Gastrocnemius medialis (tissue), 4 donors: ENCODE measurements at regions not wholly inside any gene's neighbourhood (a gene's known extent, or its start where the extent isn't known, plus 50 kb on each side); places are given as distances from the start of the nearest gene placed in this dataset.

Source experiments
- ATAC-seq, 2 donors: fragments of 150-250 bp; one replicate each; pipeline ENCODE4 v1.9.1; 2016
- DNase-seq, 2 donors: peaks; one replicate each; pipeline ENCODE4 v3.0.0-alpha.2; 2019
- H3K27ac ChIP-seq, 4 donors: fragments of 200-600 bp; sonication (generic); 1 replicate in 1 of 4; 2 replicates in 3 of 4; pipeline ENCODE4 v1.5.1; 2016 to 2018; ENCODE audit warnings: mild to moderate bottlenecking in 2 of 4, moderate library complexity in 1 of 4
- H3K27me3 ChIP-seq, 3 donors: fragments of 200-600 bp; sonication (generic) in 2 of 3; 1 replicate in 1 of 3; 2 replicates in 2 of 3; pipeline versions ENCODE4 v1.5.1 to v1.6.0; 2016 to 2019; ENCODE audit warnings: mild to moderate bottlenecking in 1 of 3, moderate library complexity in 1 of 3
- H3K36me3 ChIP-seq, 2 donors: fragments of 200-600 bp; sonication (generic) in 1 of 2; one replicate each; pipeline ENCODE4 v1.5.1; 2017 to 2018
- H3K4me1 ChIP-seq, 2 donors: fragments of 200-600 bp; sonication (generic) in 1 of 2; one replicate each; pipeline ENCODE4 v1.5.1; 2016 to 2017; ENCODE audit warnings: mild to moderate bottlenecking in 2 of 2
- H3K4me3 ChIP-seq, 4 donors: fragments of 200-600 bp; sonication (generic) in 3 of 4; 1 replicate in 1 of 4; 2 replicates in 3 of 4; pipeline ENCODE4 v1.5.1; 2016 to 2019; ENCODE audit warnings: mild to moderate bottlenecking in 2 of 4
- H3K9me3 ChIP-seq, 3 donors: fragments of 200-600 bp; sonication (generic) in 2 of 3; 1 replicate in 1 of 3; 2 replicates in 2 of 3; pipeline ENCODE4 v1.5.1; 2016 to 2019
- POLR2A ChIP-seq, 2 donors: fragments of 450-650 bp; IDR thresholded peaks; one replicate each; pipeline ENCODE4 v1.6.1; 2017; ENCODE audit warnings: antibody characterized with exemption in 2 of 2, mild to moderate bottlenecking in 2 of 2, moderate library complexity in 2 of 2
- in situ Hi-C, 4 donors: fragments of 200-750 bp; cut with MboI; loops; one replicate each; pipeline versions ENCODE4 v1.15.0 to v1.8.0; 2017; ENCODE audit warnings: low sequenced_read_pairs in 4 of 4
- intact Hi-C: fragments of 100-400 bp; cut with DNase I; formaldehyde crosslinking; loops from one replicate; pipeline ENCODE4 v1.15.1; 2023; ENCODE audit warnings: low total_unique reads
- TF ChIP-seq, protein P1 (sequence below), 5 experiments: fragments of 450-650 bp in 3 of 5; fragments of 200-600 bp in 2 of 5; sonication (generic) in 2 of 5; IDR thresholded peaks in 4 of 5; conservative IDR thresholded peaks in 1 of 5; 1 replicate in 4 of 5; 2 replicates in 1 of 5; pipeline ENCODE4 v1.5.1; 2016 to 2019; ENCODE audit warnings: antibody characterized with exemption in 5 of 5, mild to moderate bottlenecking in 3 of 5, moderate library complexity in 3 of 5

DNA sequence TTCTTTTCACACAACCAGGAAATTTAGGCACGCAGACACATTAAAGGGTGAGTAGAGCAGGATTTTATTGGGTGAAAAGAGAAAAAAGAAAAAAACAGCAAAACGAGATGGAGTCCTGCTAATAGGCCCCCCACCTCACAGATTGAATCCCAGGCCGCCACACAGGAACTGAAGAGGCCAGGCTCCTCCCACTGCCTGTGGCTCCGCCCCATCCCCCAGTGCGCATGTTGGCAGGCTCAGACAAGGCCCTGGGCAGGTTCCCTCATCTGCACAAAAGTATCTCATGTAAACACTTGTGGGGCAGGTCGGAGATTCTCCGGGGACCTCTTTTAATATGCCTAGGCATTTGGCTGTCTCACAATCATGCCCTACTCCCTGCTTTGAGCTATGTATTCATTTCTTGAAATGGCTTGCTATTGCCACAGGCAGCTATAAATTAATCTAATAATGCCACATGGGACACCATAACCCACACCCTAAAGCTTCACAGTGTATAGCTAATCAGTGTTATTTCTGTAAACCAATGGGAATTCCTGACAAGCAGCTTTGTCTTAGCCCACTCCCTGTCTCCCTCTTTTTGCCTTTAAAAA is 76.2 kb upstream of the KIF5B start:
- in situ Hi-C loops, result no loop called here
- Histone ChIP-seq H3K36me3 (no peaks in the 10 kb centered on the region), H3K27me3 (no peaks in the 10 kb centered on the region), H3K9me3 (no peaks in the 10 kb centered on the region), H3K4me1 (no peaks in the 10 kb centered on the region), H3K27ac (no peak overlapping the region), H3K4me3 (no peak overlapping the region)
- DNase-seq, result no peak
- no peak for ATAC-seq
- intact Hi-C loops, result no loop called here
- TF ChIP-seq POLR2A (IDR thresholded peaks at IDR 0.05), result no peak
- TF ChIP-seq, protein P1, sequence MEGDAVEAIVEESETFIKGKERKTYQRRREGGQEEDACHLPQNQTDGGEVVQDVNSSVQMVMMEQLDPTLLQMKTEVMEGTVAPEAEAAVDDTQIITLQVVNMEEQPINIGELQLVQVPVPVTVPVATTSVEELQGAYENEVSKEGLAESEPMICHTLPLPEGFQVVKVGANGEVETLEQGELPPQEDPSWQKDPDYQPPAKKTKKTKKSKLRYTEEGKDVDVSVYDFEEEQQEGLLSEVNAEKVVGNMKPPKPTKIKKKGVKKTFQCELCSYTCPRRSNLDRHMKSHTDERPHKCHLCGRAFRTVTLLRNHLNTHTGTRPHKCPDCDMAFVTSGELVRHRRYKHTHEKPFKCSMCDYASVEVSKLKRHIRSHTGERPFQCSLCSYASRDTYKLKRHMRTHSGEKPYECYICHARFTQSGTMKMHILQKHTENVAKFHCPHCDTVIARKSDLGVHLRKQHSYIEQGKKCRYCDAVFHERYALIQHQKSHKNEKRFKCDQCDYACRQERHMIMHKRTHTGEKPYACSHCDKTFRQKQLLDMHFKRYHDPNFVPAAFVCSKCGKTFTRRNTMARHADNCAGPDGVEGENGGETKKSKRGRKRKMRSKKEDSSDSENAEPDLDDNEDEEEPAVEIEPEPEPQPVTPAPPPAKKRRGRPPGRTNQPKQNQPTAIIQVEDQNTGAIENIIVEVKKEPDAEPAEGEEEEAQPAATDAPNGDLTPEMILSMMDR (IDR thresholded peaks at IDR 0.05 in 4 of 5, conservative IDR thresholded peaks at IDR 0.05 in 1 of 5), result no peak

GRCh38 chr10:32131388-32131787 is 75.2 kb upstream of the KIF5B start:
- Histone ChIP-seq H3K27ac (no peak overlapping the region), H3K4me3 (no peak overlapping the region), H3K9me3 (no peaks in the 10 kb centered on the region), H3K4me1 (no peaks in the 10 kb centered on the region), H3K27me3 (no peaks in the 10 kb centered on the region), H3K36me3 (no peaks in the 10 kb centered on the region)
- TF ChIP-seq, protein P1 (IDR thresholded peaks at IDR 0.05 in 4 of 5, conservative IDR thresholded peaks at IDR 0.05 in 1 of 5), result no peak
- no peak for TF ChIP-seq POLR2A (IDR thresholded peaks at IDR 0.05)
- in situ Hi-C loops, result no loop called here
- ATAC-seq (no peak), DNase-seq (no peak)
- intact Hi-C loops, result no loop called here

- H3K27ac ChIP-seq, result no peak overlapping the region
- in situ Hi-C loops (no loop called here), intact Hi-C loops (no loop called here)
- no peaks in the 10 kb centered on the region for H3K4me1 ChIP-seq
- TF ChIP-seq, protein P1 (IDR thresholded peaks at IDR 0.05 in 4 of 5, conservative IDR thresholded peaks at IDR 0.05 in 1 of 5), result no peak
- no peak for TF ChIP-seq POLR2A (IDR thresholded peaks at IDR 0.05)
- no peaks in the 10 kb centered on the region for H3K36me3 ChIP-seq
- no peak overlapping the region for H3K4me3 ChIP-seq
- DNase-seq (no peak), ATAC-seq (no peak)
- H3K27me3 ChIP-seq, result no peaks in the 10 kb centered on the region
- H3K9me3 ChIP-seq, result no peaks in the 10 kb centered on the region
Observed at GRCh38 chr10:32130788-32131187, 74.6 kb upstream of the KIF5B start.

DNA sequence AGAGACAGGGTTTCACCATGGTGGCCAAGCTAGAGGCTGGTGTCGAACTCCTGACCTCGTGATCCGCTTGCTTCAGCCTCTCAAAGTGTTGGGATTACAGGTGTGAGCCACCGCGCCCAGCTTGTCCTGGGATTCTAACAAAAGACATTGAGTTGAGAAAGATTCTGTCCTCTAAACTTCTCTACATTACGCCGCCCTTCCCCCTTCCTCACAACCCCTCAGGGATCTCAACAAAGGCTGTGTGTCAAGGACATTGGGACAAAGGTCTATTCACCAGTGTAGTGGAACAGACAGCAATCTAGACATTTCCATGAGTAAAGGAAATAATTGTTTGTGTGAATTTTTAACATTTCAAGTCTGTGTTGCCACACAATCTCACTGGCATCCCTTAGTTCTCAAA is 68.8 kb upstream of the KIF5B start:
- no peak for TF ChIP-seq POLR2A (IDR thresholded peaks at IDR 0.05)
- TF ChIP-seq, protein P1 (IDR thresholded peaks at IDR 0.05 in 4 of 5, conservative IDR thresholded peaks at IDR 0.05 in 1 of 5), result no peak
- Histone ChIP-seq H3K4me1 (no peaks in the 10 kb centered on the region), H3K27me3 (no peaks in the 10 kb centered on the region), H3K27ac (no peak overlapping the region), H3K4me3 (no peak overlapping the region), H3K36me3 (no peaks in the 10 kb centered on the region), H3K9me3 (no peaks in the 10 kb centered on the region)
- ATAC-seq, result no peak
- intact Hi-C loops (no loop called here), in situ Hi-C loops (no loop called here)
- DNase-seq, result no peak

DNA sequence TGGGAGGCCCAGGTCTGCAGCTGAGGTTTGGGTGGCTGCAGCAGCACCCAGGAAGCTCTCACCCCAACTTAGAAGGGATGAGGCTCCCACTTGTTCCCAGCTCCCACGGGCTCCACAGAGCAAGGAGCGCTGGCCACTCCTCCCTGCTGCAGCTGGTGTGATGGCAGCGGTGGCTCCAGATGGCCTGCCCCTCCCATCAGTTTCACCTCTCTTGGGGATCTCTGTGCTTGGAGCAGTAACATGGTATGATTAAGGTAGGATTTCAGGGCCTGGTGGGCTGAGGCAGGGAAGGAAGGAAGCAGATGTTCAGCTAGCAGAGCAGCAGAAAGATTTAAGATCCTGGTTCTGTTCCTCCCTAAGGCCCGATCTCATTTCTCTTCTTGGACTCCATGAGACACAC is 66.8 kb upstream of the KIF5B start:
- Histone ChIP-seq H3K4me1 (no peaks in the 10 kb centered on the region), H3K4me3 (no peak overlapping the region), H3K36me3 (no peaks in the 10 kb centered on the region), H3K9me3 (no peaks in the 10 kb centered on the region), H3K27me3 (no peaks in the 10 kb centered on the region), H3K27ac (no peak overlapping the region)
- intact Hi-C loops (no loop called here), in situ Hi-C loops (no loop called here)
- TF ChIP-seq, protein P1 (IDR thresholded peaks at IDR 0.05 in 4 of 5, conservative IDR thresholded peaks at IDR 0.05 in 1 of 5), result no peak
- TF ChIP-seq POLR2A (IDR thresholded peaks at IDR 0.05), result no peak
- ATAC-seq (no peak), DNase-seq (no peak)
